GM12878 (cell line): ENCODE measurements at regions not wholly inside any gene's neighbourhood (a gene's known extent, or its start where the extent isn't known, plus 50 kb on each side); places are given as distances from the start of the nearest gene placed in this dataset.

Experiments used
- ATAC-seq: fragments of 200-7000 bp; cut with Tn5 transposase; 3 replicates; pipeline ENCODE4 v1.9.1; 2020; ENCODE audit warnings: mild to moderate bottlenecking, moderate library complexity
- BruUV-seq: library from RNA; stranded (reverse); fragments of 400-500 nt; replicated peaks from 2 replicates; lab custom pipeline; 2021; lab: Mats Ljungman, UMichigan
- CTCF ChIA-PET: fragments of 300-600 bp; sonication (Branson Sonifier 250); formaldehyde crosslinking; extraction: SDS; loops from one replicate; lab custom pipeline; 2021; ENCODE audit warnings: inconsistent platforms; lab: Yijun Ruan, JAX
- POLR2A ChIA-PET: fragments of 350-600 bp; formaldehyde crosslinking; extraction: SDS; loops from one replicate; lab custom pipeline; 2021; ENCODE audit warnings: inconsistent platforms; lab: Charles Lee
- RAD21 ChIA-PET: fragments of 300-600 bp; sonication (Branson Sonifier 250); formaldehyde crosslinking; loops from one replicate; lab custom pipeline; 2023; ENCODE audit warnings: antibody characterized with exemption; ENCODE audit not compliant: unreplicated experiment; lab: Charles Lee
- SMC1A ChIA-PET: fragments of 300-600 bp; sonication (Branson Sonifier 250); formaldehyde crosslinking; loops from one replicate; lab custom pipeline; 2023; ENCODE audit not compliant: unreplicated experiment, uncharacterized antibody; lab: Charles Lee
- DNase-seq: peaks from one replicate; pipeline ENCODE4 v3.0.0-alpha.2; 2011; ENCODE audit warnings: low read depth, low spot score
- FAIRE-seq: peaks from 3 replicates; lab custom pipeline; 2011; peaks lifted over from hg19 to GRCh38; lab: Jason Lieb, UNC
- H2AFZ ChIP-seq: 2 replicates; pipeline ENCODE4 v1.6.0; 2011; ENCODE audit warnings: low read depth, low read length, control low read depth; ENCODE audit not compliant: control insufficient read depth
- H3K27ac ChIP-seq: 2 replicates; pipeline ENCODE4 v1.5.1; 2011; ENCODE audit warnings: control low read depth; ENCODE audit not compliant: control insufficient read depth, insufficient read depth
- H3K27me3 ChIP-seq, 2 experiments: replicated peaks in 1 of 2; 2 replicates each; pipeline versions ENCODE4 v1.6.0 to v1.6.1; 2011; ENCODE audit warnings: low read length in 1 of 2; ENCODE audit not compliant: control insufficient read depth in 2 of 2, insufficient read depth in 2 of 2
- H3K36me3 ChIP-seq, 2 experiments: 2 replicates each; pipeline ENCODE4 v1.5.1; 2011; ENCODE audit warnings: low read length in 1 of 2; ENCODE audit not compliant: control insufficient read depth in 2 of 2, insufficient read depth in 2 of 2
- H3K4me1 ChIP-seq: 2 replicates; pipeline ENCODE4 v1.6.1; 2011; ENCODE audit warnings: mild to moderate bottlenecking, low read length, moderate library complexity, mixed read lengths; ENCODE audit not compliant: control insufficient read depth, insufficient read depth
- H3K4me2 ChIP-seq: 2 replicates; pipeline ENCODE4 v1.6.0; 2011; ENCODE audit warnings: control low read depth; ENCODE audit not compliant: control insufficient read depth, insufficient read depth
- H3K4me3 ChIP-seq: fragments of 200-600 bp; sonication (generic); 2 replicates; pipeline ENCODE4 v1.5.1; 2016
- H3K79me2 ChIP-seq: 2 replicates; pipeline ENCODE4 v1.6.0; 2011; ENCODE audit warnings: low read length; ENCODE audit not compliant: control insufficient read depth, insufficient read depth
- H3K9ac ChIP-seq: 2 replicates; pipeline ENCODE4 v1.8.0; 2011; ENCODE audit warnings: low read length, control low read depth, mixed read lengths; ENCODE audit not compliant: control insufficient read depth, insufficient read depth
- H3K9me3 ChIP-seq: replicated peaks from 3 replicates; pipeline ENCODE4 v1.5.1; 2011; ENCODE audit warnings: mild to moderate bottlenecking, low read length; ENCODE audit not compliant: control insufficient read depth, insufficient read depth
- H4K20me1 ChIP-seq: 2 replicates; pipeline ENCODE4 v1.6.0; 2011; ENCODE audit not compliant: control insufficient read depth, insufficient read depth
- EP300 ChIP-seq, 2 experiments: fragments of 150-350 bp in 1 of 2; IDR thresholded peaks; 2 replicates each; pipeline ENCODE4 v1.6.1; 2011 to 2012; ENCODE audit warnings: low read depth in 2 of 2, low read length in 2 of 2, borderline replicate concordance in 1 of 2, improper control_type of control experiment in 1 of 2, inconsistent platforms in 1 of 2; ENCODE audit not compliant: control insufficient read depth in 1 of 2
- HDAC2 ChIP-seq: fragments of 200-600 bp; sonication (generic); IDR thresholded peaks from 2 replicates; pipeline ENCODE4 v1.6.1; 2017
- NFYA ChIP-seq: IDR thresholded peaks from 2 replicates; pipeline ENCODE4 v1.6.1; 2011; ENCODE audit warnings: low read depth, mild to moderate bottlenecking, low read length, improper control_type of control experiment, borderline replicate concordance
- PAX8 ChIP-seq: fragments of 450-650 bp; IDR thresholded peaks from 2 replicates; pipeline ENCODE4 v1.6.1; 2017; ENCODE audit warnings: mild to moderate bottlenecking, moderate library complexity
- SMAD5 ChIP-seq: IDR thresholded peaks from 2 replicates; pipeline ENCODE4 v1.6.1; 2016; ENCODE audit warnings: antibody characterized with exemption, low read depth
- SMC3 ChIP-seq: IDR thresholded peaks from 2 replicates; pipeline ENCODE4 v1.6.1; 2011; ENCODE audit warnings: low read length, improper control_type of control experiment, borderline replicate concordance
- ZBED1 ChIP-seq: IDR thresholded peaks from 2 replicates; pipeline ENCODE4 v1.6.1; 2016; ENCODE audit warnings: borderline replicate concordance
- WGBS: methylation state at CpG from one replicate; pipeline ENCODE4 v1.1.6; 2016; ENCODE audit warnings: low lambda C conversion rate; ENCODE audit not compliant: insufficient replicate concordance, insufficient coverage; ENCODE audit errors: missing lambda C conversion rate; 5-methylcytosine and 5-hydroxymethylcytosine counted together
- in situ Hi-C: fragments of 300-500 bp; cut with MboI; formaldehyde crosslinking; loops from 9 replicates; pipeline ENCODE4 v1.14.3; 2018; ENCODE audit warnings: mixed read lengths
- intact Hi-C: fragments of 100-400 bp; cut with micrococcal nuclease; formaldehyde crosslinking; loops from one replicate; pipeline ENCODE4 v1.14.2; 2022; ENCODE audit not compliant: unreplicated experiment
- TF ChIP-seq, protein P1 (sequence below): fragments of 450-650 bp; formaldehyde crosslinking; IDR thresholded peaks from 2 replicates; pipeline ENCODE4 v1.5.0; 2022; ENCODE audit warnings: mild to moderate bottlenecking, missing genetic modification characterization

- TF ChIP-seq, protein P1, sequence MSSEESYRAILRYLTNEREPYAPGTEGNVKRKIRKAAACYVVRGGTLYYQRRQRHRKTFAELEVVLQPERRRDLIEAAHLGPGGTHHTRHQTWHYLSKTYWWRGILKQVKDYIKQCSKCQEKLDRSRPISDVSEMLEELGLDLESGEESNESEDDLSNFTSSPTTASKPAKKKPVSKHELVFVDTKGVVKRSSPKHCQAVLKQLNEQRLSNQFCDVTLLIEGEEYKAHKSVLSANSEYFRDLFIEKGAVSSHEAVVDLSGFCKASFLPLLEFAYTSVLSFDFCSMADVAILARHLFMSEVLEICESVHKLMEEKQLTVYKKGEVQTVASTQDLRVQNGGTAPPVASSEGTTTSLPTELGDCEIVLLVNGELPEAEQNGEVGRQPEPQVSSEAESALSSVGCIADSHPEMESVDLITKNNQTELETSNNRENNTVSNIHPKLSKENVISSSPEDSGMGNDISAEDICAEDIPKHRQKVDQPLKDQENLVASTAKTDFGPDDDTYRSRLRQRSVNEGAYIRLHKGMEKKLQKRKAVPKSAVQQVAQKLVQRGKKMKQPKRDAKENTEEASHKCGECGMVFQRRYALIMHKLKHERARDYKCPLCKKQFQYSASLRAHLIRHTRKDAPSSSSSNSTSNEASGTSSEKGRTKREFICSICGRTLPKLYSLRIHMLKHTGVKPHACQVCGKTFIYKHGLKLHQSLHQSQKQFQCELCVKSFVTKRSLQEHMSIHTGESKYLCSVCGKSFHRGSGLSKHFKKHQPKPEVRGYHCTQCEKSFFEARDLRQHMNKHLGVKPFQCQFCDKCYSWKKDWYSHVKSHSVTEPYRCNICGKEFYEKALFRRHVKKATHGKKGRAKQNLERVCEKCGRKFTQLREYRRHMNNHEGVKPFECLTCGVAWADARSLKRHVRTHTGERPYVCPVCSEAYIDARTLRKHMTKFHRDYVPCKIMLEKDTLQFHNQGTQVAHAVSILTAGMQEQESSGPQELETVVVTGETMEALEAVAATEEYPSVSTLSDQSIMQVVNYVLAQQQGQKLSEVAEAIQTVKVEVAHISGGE (CRISPR knock-in tag), result no peak
- TF ChIP-seq SMC3 (no peak), PAX8 (no peak), EP300 (IDR thresholded peaks at IDR 0.05; ENCODE audit: borderline replicate concordance in 1 of 2, control insufficient read depth in 1 of 2, low read depth in 2 of 2, low read length in 2 of 2) (no peak)
Observed at GRCh38 chr13:78103936-78104335, 185.3 kb upstream of the EDNRB start (continued).

DNA sequence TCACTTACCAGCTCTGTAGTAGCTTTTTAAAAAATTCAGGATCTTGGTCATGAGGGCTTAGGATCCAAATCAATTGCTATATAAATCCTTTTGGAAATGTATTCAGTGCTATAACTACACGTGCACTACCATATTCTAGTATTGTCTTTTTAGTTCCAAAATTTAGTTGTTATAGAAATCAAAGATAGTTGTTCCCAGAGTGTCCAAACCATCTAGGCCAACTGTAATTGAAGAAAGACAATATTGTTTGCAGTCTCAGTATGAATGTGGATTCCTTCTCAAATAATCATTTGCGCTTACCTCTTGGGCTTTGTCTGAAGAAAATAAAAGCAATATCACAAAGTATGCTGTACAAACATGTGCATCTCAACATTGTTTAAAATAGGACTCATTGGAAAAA lies 184.1 kb upstream of the EDNRB start:
- ChIA-PET SMC1A (no interaction called here), POLR2A (no interaction called here), RAD21 (no interaction called here), CTCF (no interaction called here)
- no peak overlapping the region for H2AFZ ChIP-seq
- ATAC-seq (no peak), FAIRE-seq (no peak), DNase-seq (no peak)
- in situ Hi-C loops (no loop called here), intact Hi-C loops (no loop called here)
- H3K27me3 ChIP-seq, result no peaks in the 10 kb centered on the region
- no peak overlapping the region for H3K27ac ChIP-seq
- TF ChIP-seq HDAC2 (no peak), ZBED1 (no peak), NFYA (no peak), SMAD5 (no peak)
- no peak overlapping the region for H3K4me3 ChIP-seq
- no peaks in the 10 kb centered on the region for H4K20me1 ChIP-seq
- H3K4me2 ChIP-seq, result no peak overlapping the region
- H3K9ac ChIP-seq, result no peak overlapping the region
- no peaks in the 10 kb centered on the region for H3K4me1 ChIP-seq
- BruUV-seq, result no TSS peak
- no peaks in the 10 kb centered on the region for H3K79me2 ChIP-seq
- no peaks in the 10 kb centered on the region for H3K36me3 ChIP-seq
- WGBS, result 88% methylated on average over 2 of the region's 2 CpGs
- H3K9me3 ChIP-seq, result no peaks in the 10 kb centered on the region
